ENCODE measurements at regions not wholly inside any gene's neighbourhood (a gene's known extent, or its start where the extent isn't known, plus 50 kb on each side); places are given as distances from the start of the nearest gene placed in this dataset.

DNA sequence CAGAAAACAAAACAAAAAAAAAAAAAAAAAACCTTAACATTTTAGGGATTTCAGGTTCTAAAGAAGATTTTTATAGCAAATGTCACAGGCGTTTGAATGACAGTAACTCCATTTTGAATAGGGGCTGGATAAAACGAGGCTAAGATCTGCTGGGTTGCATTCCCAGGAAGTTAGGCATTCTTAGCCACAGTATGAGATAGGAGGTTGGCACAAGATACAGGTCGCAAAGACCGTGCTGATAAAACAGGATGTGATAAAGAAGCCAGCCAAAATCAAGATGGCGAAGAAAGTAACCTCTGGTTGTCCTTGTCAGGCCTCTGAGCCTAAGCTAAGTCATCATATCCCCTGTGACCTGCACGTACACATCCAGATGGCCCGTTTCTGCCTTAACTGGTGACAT, 425.6 kb upstream of the PTPRD start:
- DNase-seq (ENCODE audit: insufficient read length, low spot score, missing footprints), result no peak
- H3K79me2 ChIP-seq (ENCODE audit: insufficient read depth, low read length), result no peaks in the 10 kb centered on the region
- H3K4me3 ChIP-seq (ENCODE audit: insufficient read depth, low read length), result no peak overlapping the region
- no peaks in the 10 kb centered on the region for H3K36me3 ChIP-seq (ENCODE audit: insufficient read depth, low read length)
- no peak overlapping the region for H3K4me2 ChIP-seq (ENCODE audit: insufficient read depth, low read length)
- H2AFZ ChIP-seq (ENCODE audit: low read length), result no peak overlapping the region
- no peaks in the 10 kb centered on the region for H3K9me3 ChIP-seq (ENCODE audit: low read depth, low read length)
- TF ChIP-seq, protein P1, sequence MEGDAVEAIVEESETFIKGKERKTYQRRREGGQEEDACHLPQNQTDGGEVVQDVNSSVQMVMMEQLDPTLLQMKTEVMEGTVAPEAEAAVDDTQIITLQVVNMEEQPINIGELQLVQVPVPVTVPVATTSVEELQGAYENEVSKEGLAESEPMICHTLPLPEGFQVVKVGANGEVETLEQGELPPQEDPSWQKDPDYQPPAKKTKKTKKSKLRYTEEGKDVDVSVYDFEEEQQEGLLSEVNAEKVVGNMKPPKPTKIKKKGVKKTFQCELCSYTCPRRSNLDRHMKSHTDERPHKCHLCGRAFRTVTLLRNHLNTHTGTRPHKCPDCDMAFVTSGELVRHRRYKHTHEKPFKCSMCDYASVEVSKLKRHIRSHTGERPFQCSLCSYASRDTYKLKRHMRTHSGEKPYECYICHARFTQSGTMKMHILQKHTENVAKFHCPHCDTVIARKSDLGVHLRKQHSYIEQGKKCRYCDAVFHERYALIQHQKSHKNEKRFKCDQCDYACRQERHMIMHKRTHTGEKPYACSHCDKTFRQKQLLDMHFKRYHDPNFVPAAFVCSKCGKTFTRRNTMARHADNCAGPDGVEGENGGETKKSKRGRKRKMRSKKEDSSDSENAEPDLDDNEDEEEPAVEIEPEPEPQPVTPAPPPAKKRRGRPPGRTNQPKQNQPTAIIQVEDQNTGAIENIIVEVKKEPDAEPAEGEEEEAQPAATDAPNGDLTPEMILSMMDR (IDR thresholded peaks at IDR 0.05; ENCODE audit: extremely low read depth, low read depth, low read length), result no peak
- H3K4me1 ChIP-seq (ENCODE audit: insufficient read depth, low read length), result no peaks in the 10 kb centered on the region
- no peaks in the 10 kb centered on the region for H3K27me3 ChIP-seq (ENCODE audit: insufficient read depth, low read length)
- H4K20me1 ChIP-seq (ENCODE audit: insufficient read depth, low read length), result no peaks in the 10 kb centered on the region
- H3K27ac ChIP-seq (ENCODE audit: low read depth, low read length), result no peak overlapping the region

- no peak overlapping the region for H2AFZ ChIP-seq (ENCODE audit: low read length)
Observed at GRCh38 chr9:11039006-11039405, 426.2 kb upstream of the PTPRD start.

DNA sequence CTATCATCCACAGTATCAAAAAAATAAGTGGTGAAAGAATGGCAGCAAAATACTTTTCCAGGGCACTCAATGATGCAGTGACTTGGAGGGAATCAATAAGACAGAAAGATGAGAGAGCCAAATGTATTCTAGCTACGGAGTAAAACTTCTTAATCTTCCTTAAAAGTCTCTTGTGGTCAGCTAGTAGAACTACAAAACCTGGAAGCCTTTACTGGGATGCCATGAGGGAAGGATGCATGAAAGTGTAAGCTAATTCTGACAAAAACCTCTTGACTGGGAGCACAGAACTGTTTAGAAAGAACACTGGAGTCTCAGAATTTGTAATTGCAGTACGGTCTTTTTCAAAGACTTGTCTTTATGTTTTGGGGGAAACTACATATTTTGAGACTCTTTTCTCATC, 432.8 kb upstream of the PTPRD start:
- H3K4me2 ChIP-seq (ENCODE audit: insufficient read depth, low read length), result no peak overlapping the region
- no peaks in the 10 kb centered on the region for H3K9me3 ChIP-seq (ENCODE audit: low read depth, low read length)
- no peak overlapping the region for H2AFZ ChIP-seq (ENCODE audit: low read length)
- DNase-seq (ENCODE audit: insufficient read length, low spot score, missing footprints), result no peak
- H3K27me3 ChIP-seq (ENCODE audit: insufficient read depth, low read length), result no peaks in the 10 kb centered on the region
- H3K27ac ChIP-seq (ENCODE audit: low read depth, low read length), result no peak overlapping the region
- H3K4me1 ChIP-seq (ENCODE audit: insufficient read depth, low read length), result no peaks in the 10 kb centered on the region
- no peaks in the 10 kb centered on the region for H3K79me2 ChIP-seq (ENCODE audit: insufficient read depth, low read length)
- TF ChIP-seq, protein P1 (IDR thresholded peaks at IDR 0.05; ENCODE audit: extremely low read depth, low read depth, low read length), result no peak
- H4K20me1 ChIP-seq (ENCODE audit: insufficient read depth, low read length), result no peaks in the 10 kb centered on the region
- H3K4me3 ChIP-seq (ENCODE audit: insufficient read depth, low read length), result no peak overlapping the region
- H3K36me3 ChIP-seq (ENCODE audit: insufficient read depth, low read length), result no peaks in the 10 kb centered on the region

More at GRCh38 chr9:11039006-11039405, 426.2 kb upstream of the PTPRD start:
- H3K27ac ChIP-seq (ENCODE audit: low read depth, low read length), result no peak overlapping the region
- no peaks in the 10 kb centered on the region for H3K36me3 ChIP-seq (ENCODE audit: insufficient read depth, low read length)
- H3K27me3 ChIP-seq (ENCODE audit: insufficient read depth, low read length), result no peaks in the 10 kb centered on the region
- DNase-seq (ENCODE audit: insufficient read length, low spot score, missing footprints), result no peak
- H3K79me2 ChIP-seq (ENCODE audit: insufficient read depth, low read length), result no peaks in the 10 kb centered on the region
- H3K4me1 ChIP-seq (ENCODE audit: insufficient read depth, low read length), result no peaks in the 10 kb centered on the region
- TF ChIP-seq, protein P1 (IDR thresholded peaks at IDR 0.05; ENCODE audit: extremely low read depth, low read depth, low read length), result no peak
- H3K9me3 ChIP-seq (ENCODE audit: low read depth, low read length), result no peaks in the 10 kb centered on the region
- no peaks in the 10 kb centered on the region for H4K20me1 ChIP-seq (ENCODE audit: insufficient read depth, low read length)
- no peak overlapping the region for H3K4me2 ChIP-seq (ENCODE audit: insufficient read depth, low read length)
- no peak overlapping the region for H3K4me3 ChIP-seq (ENCODE audit: insufficient read depth, low read length)

- Histone ChIP-seq H3K27me3 (ENCODE audit: insufficient read depth, low read length) (no peaks in the 10 kb centered on the region), H3K4me2 (ENCODE audit: insufficient read depth, low read length) (no peak overlapping the region), H3K79me2 (ENCODE audit: insufficient read depth, low read length) (no peaks in the 10 kb centered on the region), H3K36me3 (ENCODE audit: insufficient read depth, low read length) (no peaks in the 10 kb centered on the region), H3K4me1 (ENCODE audit: insufficient read depth, low read length) (no peaks in the 10 kb centered on the region), H4K20me1 (ENCODE audit: insufficient read depth, low read length) (no peaks in the 10 kb centered on the region), H3K4me3 (ENCODE audit: insufficient read depth, low read length) (no peak overlapping the region), H3K27ac (ENCODE audit: low read depth, low read length) (no peak overlapping the region), H2AFZ (ENCODE audit: low read length) (no peak overlapping the region), H3K9me3 (ENCODE audit: low read depth, low read length) (no peaks in the 10 kb centered on the region)
- DNase-seq (ENCODE audit: insufficient read length, low spot score, missing footprints), result no peak
- TF ChIP-seq, protein P1 (IDR thresholded peaks at IDR 0.05; ENCODE audit: extremely low read depth, low read depth, low read length), result no peak
Observed at GRCh38 chr9:11063263-11063662, 450.5 kb upstream of the PTPRD start.

Measured in osteoblast (primary cell).